ENCODE measurements at regions not wholly inside any gene's neighbourhood (a gene's known extent, or its start where the extent isn't known, plus 50 kb on each side); places are given as distances from the start of the nearest gene placed in this dataset.

DNA sequence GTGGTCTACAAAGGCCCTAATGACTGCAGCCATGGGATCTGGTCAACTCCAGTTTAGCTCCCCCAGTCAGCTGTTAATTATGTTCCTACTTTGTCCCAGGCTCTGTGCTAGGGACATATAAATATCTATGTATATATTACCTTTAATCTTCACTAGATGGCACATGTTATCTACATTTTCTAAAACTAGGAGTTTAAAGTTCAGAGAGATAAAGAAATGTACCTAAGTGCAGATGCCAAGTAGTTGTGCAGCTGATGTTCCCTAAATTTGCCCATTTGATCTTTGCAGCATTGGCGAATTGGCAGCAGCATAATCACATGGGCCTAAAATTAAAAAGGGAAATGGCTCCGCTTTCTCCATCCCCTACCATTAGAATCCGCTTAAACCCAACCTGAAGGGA lies 541.1 kb downstream of the MED13L start:
- TF ChIP-seq FOXA1 (IDR thresholded peaks at IDR 0.05) = no peak
- no peak for TF ChIP-seq BHLHE40 (IDR thresholded peaks at IDR 0.05; ENCODE audit: borderline replicate concordance)
- no peak for TF ChIP-seq L3MBTL2 (conservative IDR thresholded peaks at IDR 0.05)
- TF ChIP-seq FOXK2 (IDR thresholded peaks at IDR 0.05) = no peak
- TF ChIP-seq TARDBP (IDR thresholded peaks at IDR 0.05) = no peak
- no peak for TF ChIP-seq ELF4 (IDR thresholded peaks at IDR 0.05)
- TF ChIP-seq HDGF (IDR thresholded peaks at IDR 0.05; ENCODE audit: borderline replicate concordance) = no peak
- TF ChIP-seq SP1 (IDR thresholded peaks at IDR 0.05) = no peak
- POLR2A ChIA-PET = no interaction called here
- CTCF ChIA-PET = no interaction called here
- DNase-seq (ENCODE audit: extremely low spot score) = no peak

DNA sequence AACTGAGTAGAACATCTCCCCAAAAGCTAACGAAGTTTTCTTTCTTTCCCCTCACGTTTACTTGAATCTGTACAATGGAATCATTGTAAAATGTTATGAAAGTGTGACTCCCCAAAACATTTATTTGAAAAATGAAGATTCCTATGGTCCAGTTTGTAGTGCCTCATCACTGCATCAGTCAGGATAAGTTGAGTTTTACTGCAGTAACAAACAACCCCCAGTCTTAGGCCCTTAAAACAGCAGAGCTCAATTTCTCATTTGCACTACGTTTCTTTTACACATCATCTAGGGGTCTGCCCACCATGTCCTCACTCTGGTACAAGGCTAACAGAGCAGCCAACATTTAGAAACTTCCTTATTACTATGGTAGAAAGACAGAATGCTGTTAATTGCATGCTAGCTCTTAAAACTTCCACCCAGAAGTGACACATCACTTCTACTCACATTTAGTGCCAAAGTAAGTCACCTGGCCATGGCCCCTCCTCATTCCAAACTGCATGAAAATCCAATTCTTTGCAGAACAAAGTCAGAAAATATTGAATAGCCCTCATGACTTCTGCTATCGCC lies 546.4 kb downstream of the MED13L start:
- CTCF ChIA-PET = no interaction called here
- no peak for DNase-seq (ENCODE audit: extremely low spot score)
- TF ChIP-seq ARNT (IDR thresholded peaks at IDR 0.05) (no peak), FOXK2 (IDR thresholded peaks at IDR 0.05) (no peak), ZNF384 (IDR thresholded peaks at IDR 0.05) (no peak), BHLHE40 (IDR thresholded peaks at IDR 0.05; ENCODE audit: borderline replicate concordance) (no peak), ELF4 (IDR thresholded peaks at IDR 0.05) (no peak), SUZ12 (IDR thresholded peaks at IDR 0.05) (no peak), NFRKB (IDR thresholded peaks at IDR 0.05) (no peak), HDGF (IDR thresholded peaks at IDR 0.05; ENCODE audit: borderline replicate concordance) (no peak)
- TF ChIP-seq, protein P1, sequence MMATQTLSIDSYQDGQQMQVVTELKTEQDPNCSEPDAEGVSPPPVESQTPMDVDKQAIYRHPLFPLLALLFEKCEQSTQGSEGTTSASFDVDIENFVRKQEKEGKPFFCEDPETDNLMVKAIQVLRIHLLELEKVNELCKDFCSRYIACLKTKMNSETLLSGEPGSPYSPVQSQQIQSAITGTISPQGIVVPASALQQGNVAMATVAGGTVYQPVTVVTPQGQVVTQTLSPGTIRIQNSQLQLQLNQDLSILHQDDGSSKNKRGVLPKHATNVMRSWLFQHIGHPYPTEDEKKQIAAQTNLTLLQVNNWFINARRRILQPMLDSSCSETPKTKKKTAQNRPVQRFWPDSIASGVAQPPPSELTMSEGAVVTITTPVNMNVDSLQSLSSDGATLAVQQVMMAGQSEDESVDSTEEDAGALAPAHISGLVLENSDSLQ (IDR thresholded peaks at IDR 0.05) = no peak
- POLR2A ChIA-PET = no interaction called here

DNA sequence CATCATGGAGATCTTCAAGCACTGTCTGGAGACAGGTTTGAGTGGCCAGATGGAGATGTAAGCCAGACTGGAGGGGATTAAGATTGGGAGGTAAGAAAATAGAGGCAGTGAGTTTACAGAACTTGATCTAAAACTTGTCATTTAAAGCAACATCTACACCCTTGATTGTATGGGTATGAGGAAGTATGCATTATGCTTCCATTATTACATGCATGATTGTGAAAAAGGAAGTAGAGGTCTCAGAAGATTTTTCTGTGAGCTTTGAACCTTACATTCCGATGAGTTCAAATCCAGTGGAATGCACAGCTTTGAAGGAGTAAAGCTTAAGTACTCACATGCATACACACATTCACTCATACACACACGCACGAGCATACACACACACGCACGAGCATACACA lies 550.8 kb downstream of the MED13L start:
- no peak for DNase-seq (ENCODE audit: extremely low spot score)
- ChIA-PET POLR2A (no interaction called here), CTCF (no interaction called here)
- TF ChIP-seq ZNF384 (IDR thresholded peaks at IDR 0.05) (no peak), FOXK2 (IDR thresholded peaks at IDR 0.05) (no peak), NFRKB (IDR thresholded peaks at IDR 0.05) (no peak), FOXA1 (IDR thresholded peaks at IDR 0.05) (no peak), CTBP1 (IDR thresholded peaks at IDR 0.05; ENCODE audit: borderline replicate concordance) (no peak), ARNT (IDR thresholded peaks at IDR 0.05) (no peak), ELF4 (IDR thresholded peaks at IDR 0.05) (no peak), FOXM1 (IDR thresholded peaks at IDR 0.05; ENCODE audit: borderline replicate concordance) (no peak), SP1 (IDR thresholded peaks at IDR 0.05) (no peak), LEF1 (IDR thresholded peaks at IDR 0.05; ENCODE audit: borderline replicate concordance) (no peak), SUZ12 (IDR thresholded peaks at IDR 0.05) (no peak), BHLHE40 (IDR thresholded peaks at IDR 0.05; ENCODE audit: borderline replicate concordance) (no peak)

DNA sequence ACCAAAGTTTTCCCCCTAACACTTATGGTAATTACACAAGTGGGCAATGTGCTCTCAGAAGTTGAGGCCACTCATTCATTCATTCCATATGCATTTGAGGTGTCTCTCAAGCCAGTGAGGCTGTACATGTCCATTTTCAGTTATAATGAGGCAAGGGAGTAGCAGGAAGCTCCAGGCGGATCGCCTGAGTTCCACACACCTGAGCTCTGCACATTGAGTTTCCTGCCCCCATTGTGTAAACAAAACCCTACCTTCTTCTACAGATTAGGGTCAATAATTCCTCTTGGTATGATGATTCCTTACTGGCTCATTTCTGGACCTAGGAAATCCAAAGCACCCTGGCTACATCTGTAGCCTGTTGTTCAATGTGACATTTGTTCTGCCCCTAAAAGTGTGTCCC lies 555.3 kb downstream of the MED13L start:
- TF ChIP-seq ZNF384 (IDR thresholded peaks at IDR 0.05) (no peak), FOXM1 (IDR thresholded peaks at IDR 0.05; ENCODE audit: borderline replicate concordance) (no peak), L3MBTL2 (conservative IDR thresholded peaks at IDR 0.05) (no peak), FOXA1 (IDR thresholded peaks at IDR 0.05) (no peak), TARDBP (IDR thresholded peaks at IDR 0.05) (no peak), LEF1 (IDR thresholded peaks at IDR 0.05; ENCODE audit: borderline replicate concordance) (no peak), ARNT (IDR thresholded peaks at IDR 0.05) (no peak), BHLHE40 (IDR thresholded peaks at IDR 0.05; ENCODE audit: borderline replicate concordance) (no peak), CTBP1 (IDR thresholded peaks at IDR 0.05; ENCODE audit: borderline replicate concordance) (no peak), ELF4 (IDR thresholded peaks at IDR 0.05) (no peak), FOXK2 (IDR thresholded peaks at IDR 0.05) (no peak), SP1 (IDR thresholded peaks at IDR 0.05) (no peak), HDGF (IDR thresholded peaks at IDR 0.05; ENCODE audit: borderline replicate concordance) (no peak), SUZ12 (IDR thresholded peaks at IDR 0.05) (no peak), NFRKB (IDR thresholded peaks at IDR 0.05) (no peak)
- TF ChIP-seq, protein P1 (IDR thresholded peaks at IDR 0.05) = no peak
- ChIA-PET CTCF (no interaction called here), POLR2A (no interaction called here)
- no peak for DNase-seq (ENCODE audit: extremely low spot score)

DNA sequence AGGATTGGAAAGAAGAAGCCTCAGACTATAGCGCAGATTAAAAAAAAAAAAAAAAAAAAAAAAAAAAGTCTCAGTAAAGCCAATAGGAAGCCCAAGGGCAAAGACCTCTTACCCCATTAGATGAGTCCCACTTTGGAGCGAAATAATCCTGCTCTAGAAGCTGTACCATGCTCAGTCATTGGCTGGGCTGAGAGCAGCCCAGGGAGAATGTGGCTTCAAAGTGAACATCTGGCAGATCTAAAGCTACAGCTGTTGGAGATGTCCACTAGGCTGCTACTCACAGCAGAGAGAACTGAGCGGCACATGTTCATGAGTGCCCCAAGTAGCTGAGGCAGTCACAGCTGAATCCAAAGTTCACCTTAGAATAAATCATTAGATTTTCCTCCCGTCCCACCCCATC lies 560.9 kb downstream of the MED13L start:
- TF ChIP-seq HDGF (IDR thresholded peaks at IDR 0.05; ENCODE audit: borderline replicate concordance) (no peak), ARNT (IDR thresholded peaks at IDR 0.05) (no peak), SP1 (IDR thresholded peaks at IDR 0.05) (no peak), SUZ12 (IDR thresholded peaks at IDR 0.05) (no peak), BHLHE40 (IDR thresholded peaks at IDR 0.05; ENCODE audit: borderline replicate concordance) (no peak), FOXA1 (IDR thresholded peaks at IDR 0.05) (no peak), CTBP1 (IDR thresholded peaks at IDR 0.05; ENCODE audit: borderline replicate concordance) (no peak), LEF1 (IDR thresholded peaks at IDR 0.05; ENCODE audit: borderline replicate concordance) (no peak), ZNF384 (IDR thresholded peaks at IDR 0.05) (no peak), FOXM1 (IDR thresholded peaks at IDR 0.05; ENCODE audit: borderline replicate concordance) (no peak)
- TF ChIP-seq, protein P1 (IDR thresholded peaks at IDR 0.05) = no peak
- DNase-seq (ENCODE audit: extremely low spot score) = no peak
- ChIA-PET POLR2A (no interaction called here), CTCF (no interaction called here)

DNA sequence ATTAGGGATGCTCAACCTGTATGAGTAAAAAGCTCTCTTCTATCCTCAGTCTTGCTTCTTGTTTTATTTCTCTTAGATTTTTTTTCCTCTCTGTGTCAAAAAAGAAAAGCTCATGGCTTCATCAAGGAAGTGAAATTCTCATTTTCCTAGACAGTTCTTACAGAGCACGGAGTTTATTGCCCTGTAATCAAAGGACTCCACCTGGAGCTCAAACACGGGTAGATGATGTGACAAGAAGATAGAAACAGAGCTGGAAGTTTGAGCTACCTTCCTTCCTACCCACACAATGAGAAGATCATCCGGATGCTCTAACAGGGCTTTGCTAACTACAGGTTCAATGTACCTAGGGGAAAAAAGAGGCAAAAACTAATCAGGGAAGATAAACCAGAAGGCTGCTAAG lies 564.8 kb downstream of the MED13L start:
- CTCF ChIA-PET = no interaction called here
- no peak for DNase-seq (ENCODE audit: extremely low spot score)
- POLR2A ChIA-PET = no interaction called here
- no peak for TF ChIP-seq ARNT (IDR thresholded peaks at IDR 0.05)
- TF ChIP-seq FOXK2 (IDR thresholded peaks at IDR 0.05) = no peak

DNA sequence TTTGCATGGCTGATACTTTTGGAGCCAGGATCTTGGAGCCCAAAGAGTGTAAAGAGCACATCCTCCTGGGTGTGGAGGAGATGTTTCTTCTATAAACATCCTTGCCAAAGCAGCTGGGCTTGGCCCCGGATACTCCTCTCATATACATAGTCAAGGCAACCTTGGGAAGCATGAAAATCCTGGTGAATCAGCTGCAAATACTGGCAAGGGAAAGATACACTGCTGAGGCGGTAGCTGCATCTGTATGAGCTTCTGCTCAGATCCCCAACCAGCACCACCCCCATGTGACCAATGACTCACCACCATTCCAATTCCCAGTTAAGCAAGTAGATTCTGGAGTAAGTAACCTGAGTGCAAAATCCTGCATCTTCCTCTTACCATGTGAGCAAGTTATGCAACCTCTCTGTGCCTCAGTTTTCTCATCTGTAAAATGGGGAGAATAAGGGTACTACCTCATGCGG lies 567.4 kb downstream of the MED13L start:
- no peak for DNase-seq (ENCODE audit: extremely low spot score)
- ChIA-PET CTCF (no interaction called here), POLR2A (no interaction called here)
- TF ChIP-seq FOXA1 (IDR thresholded peaks at IDR 0.05) = no peak
- no peak for TF ChIP-seq LEF1 (IDR thresholded peaks at IDR 0.05; ENCODE audit: borderline replicate concordance)
- TF ChIP-seq, protein P1 (IDR thresholded peaks at IDR 0.05) = no peak
- TF ChIP-seq FOXM1 (IDR thresholded peaks at IDR 0.05; ENCODE audit: borderline replicate concordance) = no peak
- no peak for TF ChIP-seq FOXK2 (IDR thresholded peaks at IDR 0.05)
- TF ChIP-seq SP1 (IDR thresholded peaks at IDR 0.05) = no peak
- no peak for TF ChIP-seq TARDBP (IDR thresholded peaks at IDR 0.05)
- no peak for TF ChIP-seq ARNT (IDR thresholded peaks at IDR 0.05)
- no peak for TF ChIP-seq ELF4 (IDR thresholded peaks at IDR 0.05)
- TF ChIP-seq HDGF (IDR thresholded peaks at IDR 0.05; ENCODE audit: borderline replicate concordance) = no peak
- TF ChIP-seq BHLHE40 (IDR thresholded peaks at IDR 0.05; ENCODE audit: borderline replicate concordance) = no peak
